HG02840 (cell line): ENCODE measurements at regions not wholly inside any gene's neighbourhood (a gene's known extent, or its start where the extent isn't known, plus 50 kb on each side); places are given as distances from the start of the nearest gene placed in this dataset.
A peak's percentile ranks its signal among the peaks of the same experiment; 100 is the strongest.
"Not testable (repeated sequence)": the region's sequence is repeated elsewhere in the genome, so short reads cannot be mapped to it uniquely, and the experiment has no call there.

Experiments used
- ATAC-seq: cut with Tn5 transposase; IDR thresholded peaks from one replicate; pipeline ENCODE4 v1.9.1; 2021; ENCODE audit warnings: mild to moderate bottlenecking, moderate library complexity, moderate number of reproducible peaks; ENCODE audit not compliant: unreplicated experiment, low FRiP score

- no peak for ATAC-seq
These were observed 198.5 kb upstream of the GADL1 start for GRCh38 chr3:31092748-31093589.

- no peak for ATAC-seq
These were observed 199.1 kb upstream of the GADL1 start for GRCh38 chr3:31093606-31094005.

- ATAC-seq, result no peak
These were observed 199.6 kb upstream of the GADL1 start for GRCh38 chr3:31094048-31094447.

GRCh38 chr3:31095255-31095654, 200.8 kb upstream of the GADL1 start:
- ATAC-seq, result no peak

- ATAC-seq, result no peak
These were observed 202.4 kb upstream of the GADL1 start for GRCh38 chr3:31096661-31097395.

- ATAC-seq, result no peak
These were observed 206.1 kb upstream of the GADL1 start for GRCh38 chr3:31100519-31100918.

GRCh38 chr3:31101285-31101684, 206.8 kb upstream of the GADL1 start:
- not testable (repeated sequence) for ATAC-seq

GRCh38 chr3:31102196-31102879, 207.9 kb upstream of the GADL1 start:
- ATAC-seq, result no peak

- ATAC-seq, result no peak
These were observed 208.7 kb upstream of the GADL1 start for GRCh38 chr3:31103181-31103580.

- no peak for ATAC-seq
These were observed 209.2 kb upstream of the GADL1 start for GRCh38 chr3:31103623-31104180.

- no peak for ATAC-seq
These were observed 210.6 kb upstream of the GADL1 start for GRCh38 chr3:31105011-31105410.

GRCh38 chr3:31105438-31106077, 211.1 kb upstream of the GADL1 start:
- no peak for ATAC-seq

GRCh38 chr3:31106204-31106603, 211.7 kb upstream of the GADL1 start:
- no peak for ATAC-seq

- peak; percentile 55 for ATAC-seq
These were observed 212.5 kb upstream of the GADL1 start for GRCh38 chr3:31106912-31107311.

- ATAC-seq, result no peak
These were observed 220.4 kb upstream of the GADL1 start for GRCh38 chr3:31114929-31115283.

- ATAC-seq, result not testable (repeated sequence)
These were observed 221.1 kb upstream of the GADL1 start for GRCh38 chr3:31115531-31115930.

GRCh38 chr3:31116651-31117050, 222.2 kb upstream of the GADL1 start:
- no peak for ATAC-seq

GRCh38 chr3:31117854-31118253, 223.4 kb upstream of the GADL1 start:
- no peak for ATAC-seq

GRCh38 chr3:31124373-31124772, 229.9 kb upstream of the GADL1 start:
- no peak for ATAC-seq

- no peak for ATAC-seq
These were observed 231.1 kb upstream of the GADL1 start for GRCh38 chr3:31125413-31126020.
